GM19351 (cell line): ENCODE measurements at regions not wholly inside any gene's neighbourhood (a gene's known extent, or its start where the extent isn't known, plus 50 kb on each side); places are given as distances from the start of the nearest gene placed in this dataset.
"Not testable (repeated sequence)": the region's sequence is repeated elsewhere in the genome, so short reads cannot be mapped to it uniquely, and the experiment has no call there.

Experiments used
- ATAC-seq: cut with Tn5 transposase; IDR thresholded peaks from one replicate; pipeline ENCODE4 v1.9.1; 2021; ENCODE audit warnings: mild to moderate bottlenecking, moderate library complexity; ENCODE audit not compliant: unreplicated experiment

- no peak for ATAC-seq
Measured at GRCh38 chr10:28733245-28733644, 55.9 kb downstream of the BAMBI start.

- ATAC-seq, result no peak
Measured at GRCh38 chr10:28733647-28734046, 56.3 kb downstream of the BAMBI start.

GRCh38 chr10:28734938-28735759, 57.8 kb downstream of the BAMBI start:
- ATAC-seq, result no peak

- no peak for ATAC-seq
Measured at GRCh38 chr10:28737096-28737495, 59.8 kb downstream of the BAMBI start.

GRCh38 chr10:28738200-28738599, 60.9 kb downstream of the BAMBI start:
- ATAC-seq, result no peak

- no peak for ATAC-seq
Measured at GRCh38 chr10:28743576-28743975, 66.3 kb downstream of the BAMBI start.

GRCh38 chr10:28744069-28744768, 66.9 kb downstream of the BAMBI start:
- ATAC-seq, result no peak

- ATAC-seq, result no peak
Measured at GRCh38 chr10:28754930-28755718, 77.8 kb downstream of the BAMBI start.

GRCh38 chr10:28761084-28761846, 83.9 kb downstream of the BAMBI start:
- no peak for ATAC-seq

GRCh38 chr10:28763471-28764170, 86.3 kb downstream of the BAMBI start:
- no peak for ATAC-seq

- ATAC-seq, result no peak
Measured at GRCh38 chr10:28765641-28766040, 88.3 kb downstream of the BAMBI start.

GRCh38 chr10:28768227-28768626, 90.9 kb downstream of the BAMBI start:
- ATAC-seq, result no peak

- ATAC-seq, result no peak
Measured at GRCh38 chr10:28769091-28769604, 91.8 kb downstream of the BAMBI start.

- not testable (repeated sequence) for ATAC-seq
Measured at GRCh38 chr10:28771580-28772090, 94.3 kb downstream of the BAMBI start.

- no peak for ATAC-seq
Measured at GRCh38 chr10:28774051-28774995, 97.0 kb downstream of the BAMBI start.

GRCh38 chr10:28775773-28776172, 98.5 kb downstream of the BAMBI start:
- ATAC-seq, result no peak

GRCh38 chr10:28776519-28776918, 99.2 kb downstream of the BAMBI start:
- no peak for ATAC-seq

- ATAC-seq, result no peak
Measured at GRCh38 chr10:28777911-28778310, 100.6 kb downstream of the BAMBI start.

- no peak for ATAC-seq
Measured at GRCh38 chr10:28778524-28778923, 101.2 kb downstream of the BAMBI start.
